ENCODE measurements at regions not wholly inside any gene's neighbourhood (a gene's known extent, or its start where the extent isn't known, plus 50 kb on each side); places are given as distances from the start of the nearest gene placed in this dataset.

DNA sequence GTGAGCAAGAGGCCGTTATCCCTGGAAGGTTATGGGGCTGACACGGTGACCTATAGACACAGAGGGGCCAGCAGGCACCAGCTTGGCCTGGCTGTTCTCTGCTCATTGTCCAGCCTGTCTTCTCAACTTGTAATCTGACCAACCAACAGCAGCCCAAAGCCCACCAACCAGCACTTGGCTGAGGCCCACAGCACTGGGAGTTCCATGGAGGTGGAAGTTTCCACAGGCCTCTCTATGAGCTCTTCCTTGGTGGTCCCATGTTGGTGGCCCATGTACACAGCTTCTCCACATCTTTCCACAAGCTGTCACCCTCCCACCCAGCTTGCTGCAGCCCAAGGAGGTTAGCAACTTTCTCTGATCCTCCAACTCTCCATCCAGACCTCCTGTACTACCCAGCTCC is 56.2 kb upstream of the KLHL31 start:
- TF ChIP-seq POLR2A (IDR thresholded peaks at IDR 0.05), result no peak
- TF ChIP-seq, protein P1, sequence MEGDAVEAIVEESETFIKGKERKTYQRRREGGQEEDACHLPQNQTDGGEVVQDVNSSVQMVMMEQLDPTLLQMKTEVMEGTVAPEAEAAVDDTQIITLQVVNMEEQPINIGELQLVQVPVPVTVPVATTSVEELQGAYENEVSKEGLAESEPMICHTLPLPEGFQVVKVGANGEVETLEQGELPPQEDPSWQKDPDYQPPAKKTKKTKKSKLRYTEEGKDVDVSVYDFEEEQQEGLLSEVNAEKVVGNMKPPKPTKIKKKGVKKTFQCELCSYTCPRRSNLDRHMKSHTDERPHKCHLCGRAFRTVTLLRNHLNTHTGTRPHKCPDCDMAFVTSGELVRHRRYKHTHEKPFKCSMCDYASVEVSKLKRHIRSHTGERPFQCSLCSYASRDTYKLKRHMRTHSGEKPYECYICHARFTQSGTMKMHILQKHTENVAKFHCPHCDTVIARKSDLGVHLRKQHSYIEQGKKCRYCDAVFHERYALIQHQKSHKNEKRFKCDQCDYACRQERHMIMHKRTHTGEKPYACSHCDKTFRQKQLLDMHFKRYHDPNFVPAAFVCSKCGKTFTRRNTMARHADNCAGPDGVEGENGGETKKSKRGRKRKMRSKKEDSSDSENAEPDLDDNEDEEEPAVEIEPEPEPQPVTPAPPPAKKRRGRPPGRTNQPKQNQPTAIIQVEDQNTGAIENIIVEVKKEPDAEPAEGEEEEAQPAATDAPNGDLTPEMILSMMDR (IDR thresholded peaks at IDR 0.05), result no peak

All from ovary (tissue), 3 donors.